ENCODE measurements at regions not wholly inside any gene's neighbourhood (a gene's known extent, or its start where the extent isn't known, plus 50 kb on each side); places are given as distances from the start of the nearest gene placed in this dataset.
A peak's percentile ranks its signal among the peaks of the same experiment; 100 is the strongest.

DNA sequence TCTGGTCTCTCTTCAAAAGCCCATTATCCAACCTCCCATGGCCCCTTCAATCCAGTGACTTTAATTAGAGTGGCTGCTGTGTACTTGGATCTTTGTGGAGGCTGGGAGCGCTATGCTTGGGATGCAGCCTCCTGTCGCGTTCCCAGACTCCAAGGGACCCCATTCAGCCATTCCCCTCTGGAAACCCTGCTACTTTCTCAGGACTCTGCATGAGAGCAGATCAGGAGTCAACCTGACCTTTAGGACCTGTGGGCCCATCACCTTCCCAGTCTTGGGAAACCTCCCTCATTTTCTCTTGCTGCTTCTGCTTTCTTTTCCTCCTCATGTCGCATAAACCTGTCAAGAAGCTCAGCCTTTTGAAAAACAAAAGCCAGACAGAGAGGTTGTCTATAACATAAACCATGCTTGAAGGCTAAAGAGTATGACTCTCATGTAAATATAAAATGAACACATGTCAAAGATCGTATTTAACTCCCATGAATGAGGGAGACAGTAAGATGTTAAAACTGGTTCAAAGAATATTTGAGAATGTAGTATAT, 143.1 kb upstream of the PELI1 start:
- no peak for DNase-seq

DNA sequence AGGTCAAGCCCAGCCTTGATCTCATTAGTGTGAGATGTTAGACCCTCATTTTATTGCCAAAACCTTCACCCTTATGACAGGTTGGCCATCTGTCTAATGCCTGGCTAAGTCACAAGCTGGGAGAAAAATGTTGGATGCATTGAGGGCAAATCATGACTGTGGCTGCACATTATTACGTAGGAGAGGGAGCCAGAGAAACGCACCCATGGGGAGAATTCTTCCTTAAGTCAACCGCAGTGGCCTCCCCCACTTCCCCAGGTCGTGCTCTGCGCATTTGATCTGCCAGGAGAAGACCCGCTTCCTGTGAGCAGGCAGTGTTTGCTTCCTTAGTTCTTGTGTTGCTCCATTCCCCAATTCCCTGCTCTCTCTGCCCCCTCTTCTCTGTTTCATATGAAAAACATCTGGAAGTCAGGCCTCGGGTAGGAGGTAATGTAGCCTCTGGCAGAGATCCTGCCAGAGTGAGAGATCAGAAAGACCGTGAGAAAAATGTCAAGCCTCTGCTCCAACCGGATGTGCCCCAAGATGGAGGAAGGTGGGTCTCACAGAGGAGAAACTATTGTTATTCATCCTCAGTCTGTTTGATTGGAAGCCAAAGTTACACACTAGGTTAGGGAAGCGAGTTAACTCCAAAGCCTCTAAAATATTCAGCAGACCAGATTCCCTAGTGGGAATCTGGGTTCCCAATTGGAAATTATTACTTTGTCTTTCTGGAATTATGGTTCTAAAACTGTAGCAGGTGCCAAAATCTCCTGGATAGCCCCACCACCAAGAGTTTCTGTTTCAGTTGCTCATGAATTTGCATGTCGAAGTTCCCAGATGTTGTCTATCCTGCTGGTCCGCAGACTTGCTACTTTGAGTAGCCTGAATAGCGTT, 144.3 kb upstream of the PELI1 start:
- no peak for DNase-seq

DNA sequence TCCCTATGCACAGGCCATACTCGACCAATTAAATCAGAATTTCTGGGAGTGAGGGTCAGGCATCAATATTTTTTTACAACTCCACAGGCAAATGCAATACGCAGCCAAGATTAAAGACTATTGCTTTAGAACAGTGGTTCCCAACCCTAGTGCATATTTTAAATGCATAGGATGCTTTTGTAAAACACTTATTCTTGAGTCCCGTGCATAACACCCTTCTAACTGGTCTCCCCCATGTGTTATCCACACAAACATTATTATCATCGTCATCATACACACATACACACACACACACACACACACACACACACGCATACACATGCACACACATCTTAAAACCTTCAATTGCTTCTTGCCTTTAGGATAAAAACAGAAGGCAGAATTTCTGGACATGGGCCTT, 145.0 kb upstream of the PELI1 start:
- no peak for DNase-seq

DNA sequence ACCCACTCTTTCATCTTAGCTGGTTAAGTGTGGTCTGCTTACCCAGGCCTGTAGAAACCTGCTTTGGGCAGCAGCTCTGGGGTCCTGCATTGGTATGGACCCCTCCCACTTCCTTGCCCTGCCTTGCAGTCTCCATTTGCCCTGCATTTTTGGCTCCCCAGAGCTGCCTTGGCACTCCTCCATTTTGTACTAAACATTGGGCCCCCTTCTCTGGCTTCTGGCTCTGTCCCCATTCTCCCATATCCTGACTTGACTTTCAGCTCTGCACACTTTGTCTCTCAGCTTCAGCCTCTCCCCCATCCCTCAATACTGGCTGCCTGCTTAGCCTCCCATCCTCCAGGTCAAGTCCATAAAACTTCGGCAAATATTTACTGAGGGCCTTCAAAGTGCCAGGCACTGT, 145.5 kb upstream of the PELI1 start:
- DNase-seq = no peak

DNA sequence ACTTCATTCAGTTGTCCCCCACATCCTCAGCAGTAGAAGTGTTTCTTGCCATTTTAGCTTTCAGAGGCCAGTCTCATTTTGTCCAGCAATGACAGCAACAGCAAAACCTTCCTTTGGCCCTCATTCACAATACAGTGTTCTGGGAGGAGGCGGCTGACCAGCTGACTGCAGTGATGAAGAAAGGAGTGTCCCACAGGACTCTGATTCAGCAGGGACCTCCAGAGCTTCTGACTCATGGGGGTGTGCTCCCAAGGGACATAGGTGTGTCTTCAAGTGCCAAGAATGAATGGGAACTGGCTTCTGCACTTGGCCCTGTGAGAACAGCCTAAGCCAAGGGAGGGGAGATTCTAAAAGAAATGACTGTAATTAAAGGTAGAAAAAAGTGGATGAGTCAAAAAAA, 147.0 kb upstream of the PELI1 start:
- DNase-seq = peak; percentile 82

DNA sequence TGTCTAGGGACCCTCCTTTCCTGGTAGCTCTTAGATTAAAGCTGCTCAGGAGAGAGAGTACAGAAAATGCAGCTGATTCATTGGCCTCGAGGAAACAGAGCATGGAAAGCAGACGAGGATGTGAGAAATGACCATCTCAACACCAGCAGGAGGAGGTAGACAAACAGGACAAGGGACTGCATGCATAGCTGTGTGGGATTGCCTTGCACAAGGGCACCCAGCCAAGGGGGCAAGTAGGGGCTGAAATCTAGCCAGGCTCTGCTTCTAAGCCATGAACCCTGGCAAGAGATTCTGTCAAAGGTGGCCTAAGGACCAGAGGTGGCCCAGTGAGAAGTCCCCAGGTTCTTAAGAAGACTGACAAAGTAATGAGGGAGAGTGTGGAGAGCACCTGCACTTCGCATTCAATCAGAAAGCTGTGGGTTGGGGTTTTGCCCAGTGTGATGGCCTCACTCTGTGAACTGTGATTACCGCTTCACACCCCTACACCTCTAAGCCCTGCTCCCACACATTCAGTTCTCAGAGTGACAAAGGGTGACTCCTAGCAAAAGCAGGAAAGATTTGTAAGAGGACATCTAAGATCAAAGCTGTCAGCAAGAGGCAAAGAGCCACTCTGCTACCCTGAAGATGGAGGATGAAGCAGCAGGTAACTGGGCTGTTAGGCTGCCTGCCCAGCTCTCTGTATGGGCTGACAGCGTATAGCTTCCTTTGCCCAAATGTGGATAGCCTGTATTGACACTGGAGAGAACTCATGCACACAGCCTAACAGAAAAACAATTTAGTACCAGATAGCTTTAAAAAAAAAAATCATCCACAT, 151.3 kb upstream of the PELI1 start:
- DNase-seq = no peak

DNA sequence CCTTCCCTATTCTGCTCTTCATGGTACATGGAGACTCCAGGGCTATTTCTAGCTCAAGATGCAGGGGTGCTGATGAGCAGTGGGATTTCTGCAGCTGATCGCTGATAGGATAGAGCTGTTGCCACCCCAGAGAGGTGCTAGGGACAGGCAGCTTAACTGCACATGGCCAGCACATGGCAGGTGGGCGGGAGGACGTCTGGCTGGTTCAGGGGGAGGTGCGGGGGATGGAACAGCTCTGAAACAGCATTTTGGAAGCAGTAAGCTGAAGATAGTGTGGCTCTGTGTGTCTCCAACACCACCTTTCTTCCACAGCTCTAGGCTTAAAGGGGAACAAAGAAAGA, 151.9 kb upstream of the PELI1 start:
- no peak for DNase-seq

DNA sequence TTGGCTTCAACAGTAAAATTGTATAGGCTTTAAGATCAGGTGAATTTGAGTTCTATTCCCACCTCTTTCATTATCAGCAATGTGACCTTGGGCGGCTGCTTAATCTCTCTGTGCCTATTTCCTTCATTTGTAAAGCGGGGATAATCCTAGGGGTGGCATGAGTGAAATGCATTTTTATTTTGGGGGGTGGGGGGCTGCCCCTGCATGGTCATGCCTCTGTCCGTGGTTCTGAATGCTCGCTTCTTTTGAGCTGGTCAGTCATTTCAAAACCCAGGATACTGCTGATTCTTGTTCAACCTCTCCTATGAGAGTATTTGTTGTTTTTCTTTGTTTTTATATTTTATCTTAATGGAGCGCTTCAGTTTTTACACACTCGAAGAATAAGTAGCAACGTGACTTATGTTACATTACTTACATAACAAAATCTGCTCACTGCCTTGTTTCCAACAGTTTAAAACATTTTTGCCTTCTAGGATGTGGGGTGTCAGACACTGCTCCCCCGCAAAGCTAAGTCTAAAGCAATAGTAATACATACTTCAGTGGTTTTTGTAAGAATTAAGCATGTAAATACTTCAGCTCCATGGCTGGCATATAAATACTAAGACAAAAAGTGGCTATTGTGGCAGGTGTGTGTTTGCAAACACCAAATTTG, 152.6 kb upstream of the PELI1 start:
- DNase-seq = no peak

DNA sequence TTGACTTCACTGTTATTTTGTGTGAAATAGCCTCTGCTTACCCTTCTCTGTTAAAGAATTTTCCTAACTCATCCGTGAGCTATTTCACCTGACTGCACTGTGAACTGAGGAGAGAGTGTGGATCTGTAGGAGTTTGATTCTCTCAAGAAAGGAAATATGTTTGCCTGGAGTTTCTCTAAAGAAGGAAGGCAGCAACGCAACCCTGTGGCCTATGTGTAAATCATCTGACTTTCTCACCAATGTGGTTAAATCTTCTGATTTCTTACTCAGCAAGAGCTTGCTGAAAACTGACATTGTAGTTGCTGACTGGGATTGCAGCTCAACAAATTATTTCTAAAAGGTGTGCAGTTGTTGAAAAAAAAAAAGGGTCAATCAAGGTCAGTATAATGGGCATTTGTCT, 153.9 kb upstream of the PELI1 start:
- DNase-seq = peak; percentile 79

DNA sequence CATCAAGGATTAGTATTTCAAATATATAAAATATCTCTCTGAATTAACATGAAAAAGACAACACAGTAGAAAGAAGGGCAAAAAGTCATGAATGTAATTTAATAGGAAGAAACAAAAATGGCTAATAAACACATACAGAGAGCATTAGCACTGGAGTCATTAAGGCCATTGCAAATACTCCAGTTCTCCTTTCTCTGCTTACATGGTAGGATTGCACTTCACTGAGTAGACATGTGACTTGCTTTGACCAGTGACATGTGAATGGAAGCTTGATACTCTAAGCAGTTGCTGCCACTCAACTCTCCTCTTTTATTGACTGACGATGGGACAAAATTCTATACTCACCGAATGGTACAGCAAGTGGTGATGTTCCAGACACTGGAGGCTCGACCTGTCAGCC, 153.9 kb upstream of the LGALSL start:
- peak; percentile 79 for DNase-seq

DNA sequence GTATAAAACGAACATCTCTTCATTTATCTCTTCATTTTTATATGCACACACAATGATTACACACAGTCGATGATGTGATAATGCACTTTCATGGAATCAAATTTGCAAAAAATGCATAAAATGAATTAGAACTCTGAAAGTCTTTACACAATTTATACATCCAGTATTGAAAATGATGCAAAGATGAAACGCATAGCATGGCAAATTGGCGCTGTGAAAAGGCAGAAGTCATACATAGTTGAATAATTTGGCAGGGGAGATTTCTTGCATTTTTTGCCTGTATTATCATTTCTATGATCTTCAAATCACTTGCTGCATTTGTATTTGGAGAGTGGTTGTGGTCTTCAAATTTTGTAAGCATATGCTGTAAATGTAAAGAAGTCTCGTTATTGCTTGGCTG, 150.7 kb upstream of the LGALSL start:
- DNase-seq = no peak

DNA sequence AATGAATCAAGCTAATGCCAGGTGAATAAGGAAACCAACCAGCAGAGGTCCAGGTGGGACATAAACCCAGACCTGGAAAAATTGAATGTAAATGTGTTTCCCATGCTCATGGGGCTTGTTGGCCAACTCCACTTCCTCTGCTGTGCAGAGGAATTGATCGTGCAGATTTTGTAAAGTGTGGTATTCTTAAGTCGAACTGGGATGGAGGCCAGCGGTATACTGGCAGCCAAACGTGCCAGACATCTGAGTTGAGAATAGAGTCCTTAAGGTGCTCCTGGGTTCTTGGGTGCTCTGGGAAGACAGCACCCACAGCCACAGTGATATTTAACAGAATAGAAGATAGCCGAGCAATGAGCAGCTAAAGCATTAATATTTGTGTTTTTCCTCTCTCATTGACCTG, 146.5 kb upstream of the LGALSL start:
- DNase-seq = no peak

DNA sequence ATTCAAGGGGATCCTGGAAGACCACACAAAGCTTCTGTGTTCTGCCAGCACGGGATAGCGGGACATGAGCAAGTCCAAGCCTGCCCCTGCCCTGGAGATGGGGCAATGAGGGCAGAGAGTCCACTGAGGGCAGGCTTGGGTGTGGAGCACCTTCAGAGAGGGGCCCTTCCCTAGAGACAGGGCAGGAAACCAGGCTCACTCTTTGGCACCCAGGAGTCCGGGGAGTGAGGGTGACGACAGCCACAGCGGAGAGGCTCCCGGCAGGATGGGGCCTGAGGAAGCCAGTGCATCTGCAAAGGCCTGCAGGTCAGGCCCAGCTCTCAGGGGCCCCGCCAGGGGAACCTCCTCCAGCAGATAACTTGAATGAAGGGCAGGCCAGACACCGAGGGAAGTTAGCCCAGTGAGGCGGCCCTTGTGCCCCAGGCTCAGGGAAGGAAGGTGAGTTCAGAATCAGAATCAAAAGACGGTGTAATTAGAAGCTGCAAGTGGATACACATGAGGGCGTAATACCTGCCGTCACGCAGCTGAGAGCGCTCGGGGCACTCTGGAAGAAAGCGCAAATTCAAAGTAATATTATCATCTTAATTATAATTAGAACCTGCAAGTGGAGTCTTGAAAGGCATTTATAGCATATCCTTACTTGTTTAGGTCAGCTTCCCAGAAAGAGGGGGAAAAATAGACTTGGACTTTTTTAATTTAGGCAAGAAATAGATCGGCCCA, 142.6 kb upstream of the LGALSL start:
- no peak for DNase-seq

DNA sequence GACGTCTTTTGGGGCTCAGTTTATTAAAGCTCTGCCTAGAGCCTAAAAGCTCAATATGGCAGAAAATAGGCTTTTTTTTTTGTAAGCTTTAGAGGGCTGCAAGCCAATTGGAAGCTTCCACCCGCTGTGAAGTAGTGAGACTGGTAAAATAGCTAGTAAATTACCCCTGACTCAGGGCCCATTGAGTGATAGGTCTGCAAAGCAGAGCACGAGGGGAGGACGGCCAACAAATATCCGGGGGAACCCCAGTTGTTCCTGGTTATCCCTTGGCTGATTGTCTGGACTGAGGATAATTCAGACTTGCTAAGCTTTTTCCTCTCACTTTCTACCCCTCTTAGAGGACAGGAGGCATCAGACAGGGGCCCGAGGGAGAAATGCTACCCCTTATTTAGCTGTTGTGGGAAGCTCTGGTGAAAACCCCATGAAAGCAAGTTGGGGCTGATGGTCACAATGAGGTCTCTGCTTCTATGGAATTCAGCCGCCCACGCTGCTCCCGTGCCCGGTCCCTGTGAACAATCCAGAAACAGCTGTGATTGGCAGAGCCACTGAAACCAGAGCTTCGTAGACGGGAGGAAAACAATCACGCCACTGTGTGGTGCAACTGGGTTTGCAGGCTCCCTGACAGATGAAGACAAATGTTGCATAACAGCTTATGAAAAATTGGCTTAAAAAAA, 141.9 kb upstream of the LGALSL start:
- peak; percentile 87 for DNase-seq

DNA sequence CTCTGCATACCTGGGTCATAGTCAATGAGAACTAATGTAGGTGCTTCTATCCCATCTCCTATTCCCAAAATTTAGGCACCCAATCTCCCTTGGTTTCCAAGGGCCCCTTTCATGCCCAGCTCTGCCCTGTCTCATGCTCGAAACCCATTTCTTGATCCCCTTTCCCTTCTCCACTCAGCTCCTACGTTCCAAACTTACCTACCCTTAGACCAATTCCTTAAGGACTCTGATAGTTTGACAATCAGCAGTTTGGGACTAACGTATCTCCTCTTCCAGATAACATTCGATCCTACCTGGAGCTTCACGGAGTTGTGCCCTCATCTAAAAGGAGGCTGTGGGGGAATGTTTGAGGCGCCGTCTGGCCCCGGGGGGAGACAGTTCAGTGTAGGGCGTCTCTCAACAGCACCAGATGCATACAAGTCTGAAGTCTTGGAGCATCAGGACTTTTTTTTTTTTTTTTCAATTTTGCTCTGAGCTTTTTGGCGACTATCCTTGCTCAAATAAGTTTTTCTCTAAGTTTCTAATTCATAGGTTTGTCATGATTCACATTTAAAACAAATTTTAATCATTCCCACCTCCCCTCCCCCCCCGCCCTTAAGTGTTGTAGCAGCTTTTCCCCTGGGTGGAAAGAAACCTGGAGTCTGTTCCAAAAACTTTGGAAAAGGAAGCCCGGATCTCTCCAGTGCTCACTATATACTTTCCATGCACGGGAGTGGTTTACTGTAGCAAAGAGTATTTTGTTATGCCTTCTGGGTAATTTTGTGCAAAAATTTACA, 141.2 kb upstream of the LGALSL start:
- no peak for DNase-seq

DNA sequence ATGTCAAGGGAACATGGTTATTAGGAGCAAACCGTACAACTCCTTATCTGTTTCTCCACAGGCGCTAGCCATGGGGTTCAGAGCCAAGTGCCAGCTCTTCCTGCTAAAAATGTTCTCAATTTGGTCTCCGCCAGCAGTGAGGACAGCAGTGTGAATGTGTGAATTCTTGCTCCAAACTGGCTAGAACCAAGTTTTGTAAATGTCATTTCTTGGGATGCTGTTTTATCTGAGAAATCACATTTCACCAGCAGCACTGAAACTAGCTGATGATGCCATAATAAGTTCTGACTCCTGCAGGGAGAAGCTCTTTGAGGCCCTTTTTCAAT, 140.6 kb upstream of the LGALSL start:
- DNase-seq = no peak

DNA sequence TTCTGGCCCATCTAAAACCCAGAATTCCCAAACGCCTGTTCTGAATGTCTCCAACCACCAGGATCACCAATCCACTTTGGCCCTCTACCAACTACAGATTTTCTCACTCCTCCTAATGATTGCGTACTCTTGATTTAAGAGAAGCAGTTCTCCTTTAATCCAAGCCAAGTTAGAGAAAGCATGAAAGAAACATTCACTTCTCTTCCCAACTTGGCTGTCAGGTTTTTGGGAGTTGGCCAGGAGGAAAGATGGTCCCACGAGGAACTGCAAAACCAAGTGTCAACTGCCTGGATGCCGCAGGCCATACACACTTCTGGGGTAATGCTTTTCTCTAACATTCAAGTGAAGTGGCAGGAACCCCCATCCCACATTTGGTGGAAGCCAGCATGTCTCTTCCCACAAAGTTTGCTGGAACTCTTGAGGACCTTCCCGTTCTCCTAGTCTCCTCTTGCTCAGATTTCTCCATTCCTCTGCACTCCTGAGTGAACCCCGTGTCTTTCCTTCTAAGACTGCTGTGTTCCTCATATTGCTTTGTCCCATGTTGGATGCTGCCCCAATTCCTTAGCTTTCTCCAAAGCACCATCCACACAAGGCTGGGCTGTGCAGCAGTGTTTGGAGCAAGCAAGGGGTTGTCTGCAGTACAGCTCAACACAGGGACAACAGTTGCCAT, 138.5 kb upstream of the LGALSL start:
- DNase-seq = no peak

DNA sequence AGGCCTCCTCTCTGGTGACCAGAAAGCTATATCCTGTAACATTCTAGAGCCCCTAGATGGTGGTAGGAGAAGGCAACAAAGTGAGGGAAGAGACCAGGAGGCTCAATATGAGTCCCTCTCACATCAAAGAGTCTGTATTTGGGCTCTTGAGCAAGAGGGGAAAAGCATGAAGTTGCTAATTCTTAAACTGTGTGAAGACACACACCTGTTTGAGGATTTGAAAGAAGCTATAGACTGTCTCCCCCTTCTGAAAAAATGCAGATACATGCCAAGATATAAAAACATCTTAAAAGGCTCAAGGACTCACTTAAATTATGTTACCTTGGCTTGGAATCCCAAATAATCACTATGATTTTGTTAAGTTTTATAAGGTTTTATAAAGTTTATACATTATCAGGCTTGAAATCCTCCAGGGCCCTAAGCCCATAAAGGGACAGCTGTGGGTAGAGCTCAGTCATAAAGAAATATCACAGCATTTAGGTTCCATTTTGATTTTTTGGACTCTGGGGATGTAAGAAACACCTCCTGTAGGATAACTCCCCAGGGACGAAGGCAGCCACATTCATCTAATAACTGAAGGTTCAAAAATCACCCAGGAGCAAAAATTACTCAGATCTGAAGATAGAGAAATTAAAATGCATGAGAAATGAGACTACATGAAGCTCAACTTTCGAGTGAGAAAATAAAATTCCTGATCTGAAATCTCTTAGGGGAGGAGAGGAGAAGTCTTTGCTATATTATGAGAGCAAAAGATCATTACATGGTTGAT, 136.1 kb upstream of the LGALSL start:
- no peak for DNase-seq

DNA sequence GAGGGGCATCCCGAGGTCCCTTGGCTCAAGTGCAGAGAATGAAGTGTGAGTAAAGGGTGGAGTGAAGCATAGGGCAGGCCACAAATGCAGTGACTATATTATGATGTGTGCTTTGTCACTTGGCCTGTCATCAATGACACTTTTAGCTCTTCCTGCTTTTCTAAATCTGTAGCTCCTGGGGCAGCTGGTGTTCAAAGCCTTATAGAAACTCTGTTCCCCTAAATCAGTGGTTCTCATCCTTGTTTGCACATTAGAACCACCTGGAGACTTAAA, 135.6 kb upstream of the LGALSL start:
- DNase-seq = no peak

DNA sequence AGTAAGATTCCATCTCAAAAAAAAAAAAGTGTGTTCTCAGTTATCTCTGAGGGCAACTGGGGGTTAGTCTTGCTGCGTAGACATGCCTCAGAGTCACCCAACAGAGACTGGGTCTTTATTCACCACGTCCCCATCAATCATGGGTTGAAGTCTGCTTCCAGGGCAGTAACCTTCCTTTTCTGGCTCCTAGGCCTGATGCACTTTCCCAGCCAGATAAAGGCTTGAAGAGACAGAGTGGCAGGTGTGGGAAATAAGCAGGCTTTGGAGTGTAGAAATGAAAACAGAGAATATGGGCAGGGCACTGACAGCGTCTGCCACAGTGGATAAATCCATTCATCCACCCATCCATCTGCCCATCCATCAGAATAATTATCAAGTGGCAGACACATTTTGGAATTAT, 134.1 kb upstream of the LGALSL start:
- no peak for DNase-seq

DNA sequence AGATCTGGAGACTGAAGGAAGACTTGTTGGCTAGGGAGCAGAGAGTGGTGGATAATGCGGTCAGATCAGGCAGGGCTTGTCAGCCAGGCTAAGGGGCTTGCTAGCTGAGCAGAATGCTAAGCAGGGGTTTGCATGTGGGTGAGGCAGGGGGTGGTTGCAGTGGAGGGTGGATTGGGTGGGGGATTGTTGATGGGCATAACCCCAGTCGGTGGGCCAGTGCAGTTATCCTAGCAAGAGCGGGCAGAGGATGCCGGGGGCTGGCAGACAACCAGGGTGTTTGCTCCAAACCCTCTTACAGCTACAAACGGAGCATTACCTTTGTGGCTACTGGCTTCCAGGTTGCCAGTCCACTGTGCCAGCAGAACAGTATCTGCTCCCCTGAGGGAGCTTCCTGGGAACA, 131.5 kb upstream of the LGALSL start:
- no peak for DNase-seq
